ENCODE measurements at regions not wholly inside any gene's neighbourhood (a gene's known extent, or its start where the extent isn't known, plus 50 kb on each side); places are given as distances from the start of the nearest gene placed in this dataset.

GRCh38 chr11:104799251-104799650 is 99.0 kb downstream of the CASP12 start:
- TF ChIP-seq POLR2A (IDR thresholded peaks at IDR 0.05), result no peak
- no peak for TF ChIP-seq CTCF (IDR thresholded peaks at IDR 0.05 in 4 of 5, conservative IDR thresholded peaks at IDR 0.05 in 1 of 5)
